Mucosa of gallbladder (tissue), 1 donor: ENCODE measurements at regions not wholly inside any gene's neighbourhood (a gene's known extent, or its start where the extent isn't known, plus 50 kb on each side); places are given as distances from the start of the nearest gene placed in this dataset.
"Not testable (repeated sequence)": the region's sequence is repeated elsewhere in the genome, so short reads cannot be mapped to it uniquely, and the experiment has no call there.

Source experiments
- DNase-seq: peaks from one replicate; pipeline ENCODE4 v3.0.0-alpha.2; 2020; ENCODE audit warnings: low spot score
- donor health status: DM: no; HTN: no; CAD: no.

DNA sequence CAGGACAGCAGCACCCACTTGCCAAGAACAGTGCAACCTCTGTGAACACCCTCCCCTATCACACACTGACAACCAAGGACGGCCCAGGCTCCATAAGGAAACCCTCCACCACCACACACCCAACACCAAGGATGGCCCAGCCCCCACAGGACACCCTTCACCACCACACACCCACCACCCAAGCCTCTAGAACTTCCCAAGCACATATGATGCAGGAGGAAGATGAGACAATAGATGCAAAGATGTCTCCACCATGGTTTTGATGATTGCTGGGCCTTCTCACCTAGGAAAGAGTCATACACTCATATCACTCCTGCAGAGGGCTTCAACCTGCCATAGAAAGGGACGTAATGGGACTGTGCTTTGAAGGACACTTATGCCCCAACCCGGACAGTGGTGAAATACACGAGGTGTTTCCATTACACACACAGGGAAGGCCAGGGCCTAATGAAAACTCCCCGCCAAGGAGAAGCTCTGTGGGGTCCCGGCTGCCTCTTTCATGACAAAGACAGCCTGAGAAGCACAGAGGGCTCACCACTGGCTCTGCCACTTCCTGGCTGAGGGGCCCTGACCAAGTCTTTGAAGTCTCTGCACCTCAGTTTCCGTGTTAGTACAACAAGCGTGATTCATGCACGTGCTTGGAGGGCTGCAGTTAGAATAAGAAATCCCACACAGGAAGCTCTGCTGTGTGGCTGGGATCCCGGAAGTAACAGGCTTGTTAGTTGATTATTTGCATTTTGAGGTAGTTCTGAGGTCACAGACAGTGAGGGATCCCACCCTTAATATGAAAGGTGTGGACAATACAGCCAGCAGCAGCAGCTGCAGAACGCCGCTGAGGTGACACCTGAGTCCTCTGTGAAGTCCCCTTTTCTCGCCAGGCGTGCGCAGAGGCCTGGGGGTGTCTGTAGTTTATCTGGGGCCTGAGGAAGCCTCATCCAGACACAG, 61.9 kb upstream of the ATP12A start:
- DNase-seq, result no peak

DNA sequence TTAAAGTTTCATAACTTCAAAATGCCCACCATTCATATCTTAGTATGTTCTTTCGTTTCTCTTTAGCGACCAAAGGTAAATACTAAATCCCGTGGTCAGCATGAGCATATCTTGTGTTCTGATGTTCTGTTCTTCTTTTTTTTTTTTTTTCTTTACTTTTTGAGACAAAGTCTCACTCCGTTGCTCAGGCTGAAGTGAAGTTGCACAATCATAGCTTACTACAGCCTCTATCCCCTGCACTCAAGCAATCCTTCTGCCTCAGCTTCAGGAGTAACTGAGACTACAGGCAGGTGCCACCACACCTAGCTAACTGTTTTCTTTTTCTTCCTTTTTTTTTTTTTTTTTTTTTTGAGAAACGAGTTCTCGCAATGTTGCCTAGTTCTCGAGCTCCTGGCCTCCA, 60.9 kb upstream of the ATP12A start:
- DNase-seq, result no peak

DNA sequence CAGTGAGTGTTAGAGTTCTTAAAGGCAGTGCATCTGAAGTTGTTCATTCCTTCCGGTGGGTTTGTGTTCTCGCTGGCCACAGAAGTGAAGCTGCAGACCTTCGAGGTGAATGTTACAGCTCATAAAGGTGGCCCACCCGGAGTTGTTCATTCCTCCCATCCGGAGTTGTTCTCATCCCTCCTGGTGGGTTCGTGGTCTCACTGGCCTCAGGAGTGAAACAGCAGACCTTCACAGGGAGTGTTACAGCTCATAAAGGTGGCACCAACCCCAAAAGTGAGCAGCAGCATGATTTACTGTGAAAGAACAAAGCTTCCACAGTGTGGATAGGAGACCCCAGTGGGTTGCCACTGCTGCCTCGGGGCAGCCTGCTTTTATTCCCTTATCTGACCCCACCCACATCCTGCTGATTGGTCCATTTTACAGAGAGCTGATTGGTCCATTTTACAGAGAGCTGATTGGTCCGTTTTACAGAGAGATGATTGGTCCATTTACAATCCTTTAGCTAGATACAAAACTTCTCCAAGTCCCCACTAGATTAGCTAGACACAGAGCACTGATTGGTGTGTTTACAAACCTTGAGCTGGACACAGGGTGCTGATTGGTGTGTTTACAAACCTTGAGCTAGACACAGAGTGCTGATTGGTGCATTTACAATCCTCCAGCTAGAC, 57.6 kb upstream of the ATP12A start:
- DNase-seq, result not testable (repeated sequence)

DNA sequence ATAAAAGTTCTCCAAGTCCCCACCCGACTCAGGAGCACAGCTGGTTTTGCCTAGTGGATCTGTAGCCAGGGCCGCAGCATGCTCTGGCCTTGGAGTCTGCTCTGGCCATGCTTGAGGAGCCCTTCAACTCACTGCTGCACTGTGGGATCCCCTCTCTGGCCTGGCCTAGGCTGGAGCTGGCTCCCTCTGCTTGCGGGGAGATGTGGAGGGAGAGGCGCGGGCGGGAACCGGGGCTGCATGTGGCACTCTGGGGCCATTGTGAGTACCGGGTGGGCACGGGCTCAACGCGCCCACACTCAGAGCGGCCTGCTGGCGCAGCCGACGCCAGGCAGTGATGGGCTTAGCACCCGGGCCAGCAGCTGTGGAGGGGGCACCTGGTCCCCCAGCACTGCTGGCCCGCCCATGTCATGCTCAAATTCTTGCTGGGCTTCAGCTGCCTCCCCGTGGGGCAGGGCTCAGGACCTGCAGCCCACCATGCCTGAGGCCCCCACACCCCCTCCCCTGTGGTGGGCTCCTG, 57.0 kb upstream of the ATP12A start:
- no peak for DNase-seq

DNA sequence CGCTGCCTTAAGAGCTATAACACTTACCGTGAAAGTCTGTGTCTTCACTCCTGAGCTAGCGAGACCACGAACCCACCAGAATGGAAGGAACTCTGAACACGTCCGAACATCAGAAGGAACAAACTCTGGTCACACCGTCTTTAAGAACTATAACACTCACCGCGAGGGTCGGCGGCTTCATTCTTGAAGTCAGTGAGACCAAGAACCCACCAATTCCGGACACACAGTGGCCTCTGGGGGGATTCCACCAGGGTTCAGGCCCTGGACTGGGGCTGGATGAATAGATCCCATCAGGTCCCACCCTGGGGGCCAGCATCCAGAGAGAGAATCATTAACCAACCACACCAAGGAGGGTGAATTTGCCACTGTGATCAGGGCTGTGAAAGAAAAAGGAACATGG, 55.8 kb upstream of the ATP12A start:
- no peak for DNase-seq

DNA sequence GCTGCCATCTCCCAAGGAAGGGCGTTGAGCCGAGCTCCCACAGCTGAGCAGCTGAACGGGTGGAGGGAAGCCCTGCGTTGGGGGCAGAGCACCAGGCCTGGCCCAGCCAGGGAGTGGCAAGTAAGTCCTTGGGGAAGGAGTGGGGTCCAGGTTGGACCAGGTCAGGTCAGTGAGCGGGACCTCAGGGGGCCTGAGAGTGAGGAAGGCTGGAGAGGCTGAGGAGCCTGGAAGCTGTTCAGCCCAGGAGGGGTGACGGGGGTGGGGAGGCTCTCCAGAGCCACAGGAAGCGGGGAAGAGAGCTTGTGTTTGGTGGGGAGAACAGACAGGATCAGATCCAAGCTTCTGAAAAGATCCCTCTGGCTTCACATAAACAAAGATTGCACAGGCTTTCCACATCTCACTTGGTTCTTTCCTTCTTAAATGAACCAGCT, 55.4 kb upstream of the ATP12A start:
- peak; percentile 30 for DNase-seq

DNA sequence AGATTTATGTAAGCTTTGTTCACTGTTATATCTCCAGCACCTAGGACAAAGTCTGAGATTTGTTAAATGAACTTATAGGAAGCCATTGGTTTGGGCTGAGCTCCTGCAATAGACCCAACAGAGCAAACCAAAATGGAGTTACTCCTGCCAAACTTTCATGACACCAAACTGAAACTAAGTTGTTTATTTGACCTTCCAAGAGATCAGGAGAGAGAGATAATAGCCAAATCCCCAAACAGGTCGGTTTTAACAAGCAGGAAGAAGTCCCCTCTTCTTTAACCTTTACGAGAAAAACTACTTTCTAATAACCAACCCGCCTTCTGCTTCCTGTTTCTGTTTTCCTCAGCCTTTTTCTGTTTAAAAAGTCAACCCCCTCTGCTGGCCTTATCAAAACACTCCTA, 54.9 kb upstream of the ATP12A start:
- no peak for DNase-seq

DNA sequence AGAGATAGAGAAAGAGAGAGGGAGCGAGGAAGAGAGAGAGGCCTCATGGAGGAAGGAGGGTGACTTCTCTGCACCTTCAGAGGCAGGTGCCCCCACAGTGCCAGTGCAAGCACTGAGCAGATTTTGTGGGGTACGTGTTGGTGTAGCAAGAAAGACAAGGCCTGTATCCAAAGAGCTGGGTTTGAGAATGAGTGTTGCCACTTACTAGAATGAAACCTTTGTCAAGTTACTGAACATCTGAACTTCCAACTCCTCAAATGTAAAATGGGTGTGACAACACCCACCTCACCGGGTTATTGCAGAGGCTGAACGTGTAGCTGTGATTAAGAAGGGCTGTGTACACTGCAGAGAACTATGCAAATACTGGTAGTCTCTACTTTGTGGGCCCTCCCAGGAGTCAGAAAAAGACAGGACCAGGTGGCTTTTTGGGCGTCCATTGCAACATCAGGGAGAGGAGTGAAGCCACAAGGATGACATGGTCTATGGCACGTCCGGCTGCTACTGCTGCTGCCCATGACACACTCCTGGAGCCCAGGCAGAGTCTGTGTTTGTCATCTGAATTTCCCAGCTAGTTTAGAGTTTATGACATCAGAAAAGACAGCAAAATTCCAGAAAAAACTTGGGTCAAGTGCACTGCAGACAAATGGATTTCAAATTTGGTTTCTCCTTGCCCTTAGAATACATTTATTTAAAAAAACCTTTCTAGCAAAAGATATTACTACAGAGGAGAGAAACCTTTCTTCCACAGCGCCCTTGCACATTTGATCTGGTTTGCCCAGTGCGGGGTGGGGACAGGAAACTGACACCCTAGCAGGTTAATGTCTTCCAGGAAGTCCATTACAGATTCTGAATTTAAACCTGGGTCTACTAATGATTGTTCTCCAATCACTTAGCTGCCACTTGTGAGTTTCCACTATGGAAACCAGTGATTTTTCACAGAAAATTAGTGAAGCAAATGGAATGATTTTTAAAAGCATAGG, 54.0 kb upstream of the ATP12A start:
- no peak for DNase-seq

DNA sequence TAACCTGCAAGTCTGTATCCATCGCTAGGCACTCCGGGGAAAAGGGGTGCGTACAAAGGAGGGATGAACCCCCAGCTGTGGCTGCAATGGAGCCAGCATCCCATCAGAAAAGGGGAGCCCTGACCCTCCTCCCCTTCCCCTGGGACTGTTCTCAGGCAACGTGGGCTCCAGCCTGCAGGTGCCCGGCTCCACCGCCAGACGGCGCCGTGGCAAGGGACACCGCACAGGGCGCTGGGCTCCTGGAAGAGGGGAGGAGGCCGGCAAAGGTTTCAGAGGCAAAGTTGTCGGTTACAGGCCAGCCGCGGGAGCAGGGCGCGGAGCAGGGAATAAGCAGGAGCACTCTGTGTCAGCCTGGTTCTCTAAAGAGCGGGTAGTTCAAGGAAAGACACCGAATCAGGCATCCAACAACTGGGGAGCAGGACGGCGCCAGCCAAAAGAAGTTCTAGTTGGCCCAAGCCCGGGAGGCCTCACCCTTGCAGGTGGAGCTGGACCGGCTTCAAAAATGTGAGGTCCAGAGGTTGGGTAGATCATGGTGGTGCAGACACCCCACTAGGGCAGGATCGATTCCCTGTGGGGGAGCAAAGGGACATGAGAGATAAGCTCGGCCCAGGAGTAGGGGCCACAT, 53.0 kb upstream of the ATP12A start:
- no peak for DNase-seq

DNA sequence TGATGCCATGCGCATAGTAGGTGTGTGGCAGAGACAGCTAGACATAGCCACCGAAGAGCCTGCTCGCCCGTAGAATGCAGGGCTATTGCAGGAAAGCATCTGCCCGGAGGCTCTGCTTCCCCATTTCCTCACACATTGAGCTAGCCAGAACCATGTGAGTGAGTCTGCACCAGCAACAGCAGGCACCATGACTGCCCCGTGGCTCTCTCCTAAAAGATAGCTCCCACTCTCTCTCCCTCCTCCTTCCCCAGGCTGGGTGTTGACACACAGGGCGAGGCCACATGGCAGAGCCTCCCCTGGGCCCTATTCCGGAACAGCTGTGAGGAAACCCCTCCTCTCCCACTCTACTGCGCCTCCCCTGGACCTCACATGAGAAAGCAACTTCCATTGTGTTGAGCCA, 52.3 kb upstream of the ATP12A start:
- DNase-seq, result no peak

DNA sequence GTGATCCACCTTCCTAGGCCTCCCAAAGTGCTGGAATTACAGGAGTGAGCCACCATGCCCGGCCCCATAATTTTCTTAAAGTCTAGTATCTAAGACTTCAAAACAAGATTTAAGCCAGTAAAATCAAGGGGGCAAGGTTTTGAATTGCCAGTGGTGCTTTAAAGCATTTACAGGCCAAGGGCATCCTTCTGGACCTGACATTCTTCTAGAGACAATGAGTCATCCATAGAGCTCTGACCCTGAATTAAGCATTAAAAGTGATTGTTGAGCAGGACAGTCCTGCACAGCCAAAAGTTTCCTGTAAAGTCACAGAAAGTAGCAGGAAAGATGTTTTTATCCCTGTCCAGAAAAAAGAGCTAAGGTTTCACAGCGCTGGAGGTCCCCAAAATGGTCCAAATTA, 50.9 kb upstream of the ATP12A start:
- no peak for DNase-seq

DNA sequence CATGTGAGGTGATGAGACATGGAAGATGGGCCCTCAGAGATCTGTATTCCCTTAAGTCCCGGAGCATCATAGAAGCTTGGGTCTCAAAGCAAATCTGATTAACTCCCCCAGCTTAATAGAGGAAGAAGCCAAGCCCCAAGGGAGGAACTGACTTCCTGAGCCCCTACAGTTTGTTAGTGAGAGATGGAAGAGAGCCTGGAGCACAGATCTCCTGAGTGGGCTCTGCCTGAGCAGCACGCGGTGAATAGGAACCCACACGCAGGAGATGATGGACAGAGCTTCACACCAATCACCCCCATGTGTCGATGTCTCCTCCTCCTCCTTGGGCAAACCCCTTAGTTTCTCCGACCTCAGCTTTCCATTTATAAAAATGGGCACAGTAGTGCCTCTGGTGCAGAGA, 50.1 kb upstream of the ATP12A start:
- DNase-seq, result no peak
